B cell (primary cell): ENCODE measurements at regions not wholly inside any gene's neighbourhood (a gene's known extent, or its start where the extent isn't known, plus 50 kb on each side); places are given as distances from the start of the nearest gene placed in this dataset.
A peak's percentile ranks its signal among the peaks of the same experiment; 100 is the strongest.

Experiments
- ATAC-seq: fragments of 200-7000 bp; cut with Tn5 transposase; one replicate; pipeline ENCODE4 v1.10.0; 2021; ENCODE audit warnings: low read depth, mild to moderate bottlenecking, moderate number of reproducible peaks, moderate library complexity
- CTCF ChIA-PET: fragments of 350-600 bp; sonication (Branson Sonifier 250); formaldehyde crosslinking; loops from one replicate; lab custom pipeline; 2021; ENCODE audit warnings: antibody characterized with exemption, inconsistent platforms; lab: Charles Lee
- POLR2A ChIA-PET: fragments of 350-600 bp; sonication (Branson Sonifier 250); formaldehyde crosslinking; loops from one replicate; lab custom pipeline; 2021; ENCODE audit warnings: antibody characterized with exemption; lab: Charles Lee
- DNase-seq: peaks from one replicate; pipeline ENCODE4 v3.0.0; 2013
- H2AFZ ChIP-seq: 2 replicates; pipeline ENCODE4 v1.6.1; 2012; ENCODE audit warnings: mild to moderate bottlenecking, low read depth, low read length; ENCODE audit not compliant: insufficient read depth, poor library complexity, severe bottlenecking
- H3K27ac ChIP-seq, 2 donors: 1 replicate in 1 of 2; 2 replicates in 1 of 2; pipeline ENCODE4 v1.5.1; 2012 to 2013; ENCODE audit warnings: low read length in 2 of 2, mild to moderate bottlenecking in 2 of 2, moderate library complexity in 1 of 2
- H3K27me3 ChIP-seq, 4 experiments: fragments of 200-600 bp in 1 of 4; sonication (generic) in 1 of 4; replicated peaks in 1 of 4; 1 replicate in 2 of 4; 2 replicates in 2 of 4; pipeline versions ENCODE4 v1.6.1 to v1.7.0; 2013 to 2016; ENCODE audit warnings: low read length in 3 of 4, mild to moderate bottlenecking in 2 of 4, mixed read lengths in 1 of 4, moderate library complexity in 1 of 4; ENCODE audit not compliant: insufficient read depth in 4 of 4, control insufficient read depth in 3 of 4; ENCODE audit errors: control extremely low read depth in 1 of 4
- H3K36me3 ChIP-seq, 2 experiments: replicated peaks in 1 of 2; 1 replicate in 1 of 2; 2 replicates in 1 of 2; pipeline versions ENCODE4 v1.6.1 to v1.7.1; 2013; ENCODE audit warnings: low read length in 1 of 2; ENCODE audit not compliant: insufficient read depth in 2 of 2, control insufficient read depth in 1 of 2; ENCODE audit errors: control extremely low read depth in 1 of 2, extremely low read depth in 1 of 2
- H3K4me1 ChIP-seq, 2 donors: fragments of 200-600 bp in 1 of 2; sonication (generic) in 1 of 2; 1 replicate in 1 of 2; 2 replicates in 1 of 2; pipeline versions ENCODE4 v1.5.1 to v1.6.1; 2013 to 2017; ENCODE audit warnings: low read length in 2 of 2; ENCODE audit not compliant: control insufficient read depth in 2 of 2, insufficient read depth in 2 of 2
- H3K4me2 ChIP-seq: replicated peaks from 2 replicates; pipeline ENCODE3; 2012; ENCODE audit warnings: mild to moderate bottlenecking, low read depth, low read length; ENCODE audit not compliant: poor library complexity, severe bottlenecking
- H3K4me3 ChIP-seq, 5 experiments: fragments of 200-600 bp in 1 of 5; sonication (generic) in 1 of 5; 1 replicate in 3 of 5; 2 replicates in 2 of 5; pipeline versions ENCODE4 v1.5.1 to v1.7.0; 2011 to 2016; ENCODE audit warnings: low read length in 4 of 5, mild to moderate bottlenecking in 4 of 5, low read depth in 2 of 5, control low read depth in 1 of 5, moderate library complexity in 1 of 5; ENCODE audit not compliant: insufficient read depth in 1 of 5; ENCODE audit errors: control extremely low read depth in 1 of 5, extremely low read depth in 1 of 5
- H3K79me2 ChIP-seq: fragments of 200-600 bp; sonication (generic); one replicate; pipeline ENCODE4 v1.6.0; 2016; ENCODE audit warnings: low read length; ENCODE audit not compliant: control insufficient read depth, insufficient read depth
- H3K9ac ChIP-seq: fragments of 200-600 bp; sonication (generic); 2 replicates; pipeline ENCODE4 v1.6.1; 2017; ENCODE audit warnings: mild to moderate bottlenecking, low read length, moderate library complexity
- H3K9me3 ChIP-seq, 3 donors: one replicate each; pipeline versions ENCODE4 v1.6.1 to v1.7.1; 2013; ENCODE audit warnings: low read length in 2 of 3; ENCODE audit not compliant: control insufficient read depth in 2 of 3, insufficient read depth in 1 of 3; ENCODE audit errors: control extremely low read depth in 1 of 3
- H4K20me1 ChIP-seq: 2 replicates; pipeline ENCODE4 v1.6.0; 2012; ENCODE audit warnings: mild to moderate bottlenecking, low read length; ENCODE audit not compliant: insufficient read depth, control insufficient read depth, poor library complexity, severe bottlenecking
- H3K27ac Mint-ChIP-seq: one replicate; pipeline ENCODE4 v1.8.0; 2021; ENCODE audit warnings: mixed read lengths
- H3K27me3 Mint-ChIP-seq: one replicate; pipeline ENCODE4 v1.8.0; 2021; ENCODE audit warnings: mixed read lengths
- H3K4me1 Mint-ChIP-seq: one replicate; pipeline ENCODE4 v1.8.0; 2021; ENCODE audit warnings: mixed read lengths
- H3K4me3 Mint-ChIP-seq: one replicate; pipeline ENCODE4 v1.8.0; 2021; ENCODE audit warnings: mixed read lengths
- H3K9me3 Mint-ChIP-seq: one replicate; pipeline ENCODE4 v1.8.0; 2022; ENCODE audit warnings: mixed read lengths; ENCODE audit not compliant: insufficient read depth
- CTCF ChIP-seq: fragments of 200-600 bp; IDR thresholded peaks from one replicate; pipeline ENCODE4 v1.8.0; 2022; ENCODE audit warnings: antibody characterized with exemption, mild to moderate bottlenecking
- EZH2 ChIP-seq: IDR thresholded peaks from 2 replicates; pipeline ENCODE4 v1.6.1; 2012; ENCODE audit warnings: borderline replicate concordance, low read depth, mild to moderate bottlenecking, moderate library complexity, low read length; ENCODE audit not compliant: insufficient read depth, poor library complexity, severe bottlenecking
- WGBS: methylation state at CpG from one replicate; pipeline ENCODE4 v1.1.5; 2013; ENCODE audit warnings: missing lambda C conversion rate; ENCODE audit not compliant: insufficient coverage; 5-methylcytosine and 5-hydroxymethylcytosine counted together
- intact Hi-C: fragments of 100-400 bp; cut with micrococcal nuclease; formaldehyde crosslinking; loops from one replicate; pipeline ENCODE4 v1.10.0; 2022

GRCh38 chrX:39652336-39652735 is 445.4 kb downstream of the BCOR start:
- Histone ChIP-seq H3K27ac (no peak overlapping the region), H4K20me1 (no peaks in the 10 kb centered on the region), H3K36me3 (no peaks in the 10 kb centered on the region), H3K79me2 (no peaks in the 10 kb centered on the region), H2AFZ (no peak overlapping the region), H3K4me1 (no peaks in the 10 kb centered on the region), H3K4me3 (no peak overlapping the region), H3K9ac (no peak overlapping the region), H3K4me2 (no peak overlapping the region), H3K27me3 (peaks cover 0 to 3% (median 0%) of the 10 kb centered on the region in 4 experiments), H3K9me3 (no peaks in the 10 kb centered on the region)
- peaks cover under 1% of the 10 kb centered on the region for H3K9me3 Mint-ChIP-seq
- H3K4me3 Mint-ChIP-seq = no peak overlapping the region
- ChIA-PET CTCF (interaction anchor here (1.1 to 1.5 kb wide), 2 partner anchors 391 to 816 kb away, joined by 4 read pairs; no protein-coding TSS in a partner anchor), POLR2A (no interaction called here)
- no peak overlapping the region for H3K27ac Mint-ChIP-seq
- peak; percentile 16 for DNase-seq
- intact Hi-C loops = loop anchor here (1.0 to 5.0 kb wide), 2 partner anchors 390 to 816 kb away; no protein-coding TSS in a partner anchor
- WGBS = 93% methylated on average over 2 of the region's 5 CpGs
- H3K4me1 Mint-ChIP-seq = no peaks in the 10 kb centered on the region
- TF ChIP-seq EZH2 = no peak
- peak; percentile 26 for TF ChIP-seq CTCF
- no peak for ATAC-seq
- H3K27me3 Mint-ChIP-seq = peaks cover 18% of the 10 kb centered on the region

GRCh38 chrX:39653691-39654090 is 444.1 kb downstream of the BCOR start:
- no peaks in the 10 kb centered on the region for H3K79me2 ChIP-seq
- 70% methylated on average over 4 of the region's 10 CpGs for WGBS
- Mint-ChIP-seq H3K4me1 (no peaks in the 10 kb centered on the region), H3K27me3 (peaks cover 18% of the 10 kb centered on the region), H3K9me3 (no peaks in the 10 kb centered on the region), H3K27ac (no peak overlapping the region), H3K4me3 (no peak overlapping the region)
- ChIA-PET CTCF (no interaction called here), POLR2A (no interaction called here)
- no peaks in the 10 kb centered on the region for H3K4me1 ChIP-seq
- no peak overlapping the region for H3K4me2 ChIP-seq
- no peaks in the 10 kb centered on the region for H4K20me1 ChIP-seq
- ATAC-seq = no peak
- no peak overlapping the region for H2AFZ ChIP-seq
- no peak overlapping the region for H3K4me3 ChIP-seq
- H3K27ac ChIP-seq = no peak overlapping the region
- no peak for TF ChIP-seq CTCF
- TF ChIP-seq EZH2 = no peak
- no peak for DNase-seq
- H3K9me3 ChIP-seq = no peaks in the 10 kb centered on the region
- peaks cover 0 to 3% (median 0%) of the 10 kb centered on the region in 4 experiments for H3K27me3 ChIP-seq
- H3K9ac ChIP-seq = no peak overlapping the region
- intact Hi-C loops = loop anchor here (5.0 kb wide), 1 partner anchor 391 kb away; no protein-coding TSS in a partner anchor
- no peaks in the 10 kb centered on the region for H3K36me3 ChIP-seq
